Kidney (tissue), 13 donors: ENCODE measurements at regions not wholly inside any gene's neighbourhood (a gene's known extent, or its start where the extent isn't known, plus 50 kb on each side); places are given as distances from the start of the nearest gene placed in this dataset.

Source experiments
- DNase-seq, 5 donors: peaks; one replicate each; pipeline ENCODE4 v3.0.0-alpha.2; 2013 to 2020
- FAIRE-seq: peaks from 2 replicates; lab custom pipeline; 2012; peaks lifted over from hg19 to GRCh38; lab: Jason Lieb, UNC
- H3K27ac ChIP-seq, 2 donors: one replicate each; pipeline ENCODE4 v1.7.0; 2013; ENCODE audit warnings: low read depth in 2 of 2, low read length in 2 of 2, inconsistent platforms in 1 of 2
- H3K27me3 ChIP-seq: one replicate; pipeline ENCODE4 v1.7.1; 2013; ENCODE audit warnings: low read length, inconsistent platforms; ENCODE audit not compliant: control insufficient read depth, insufficient read depth
- H3K36me3 ChIP-seq, 3 donors: one replicate each; pipeline versions ENCODE4 v1.7.0 to v1.7.1; 2013; ENCODE audit warnings: low read length in 3 of 3, control low read depth in 1 of 3, inconsistent platforms in 1 of 3; ENCODE audit not compliant: insufficient read depth in 3 of 3, control insufficient read depth in 2 of 3
- H3K4me1 ChIP-seq, 3 donors: one replicate each; pipeline versions ENCODE4 v1.7.0 to v1.7.1; 2013; ENCODE audit warnings: low read length in 3 of 3, inconsistent platforms in 1 of 3, low read depth in 1 of 3; ENCODE audit not compliant: control insufficient read depth in 2 of 3, insufficient read depth in 2 of 3
- H3K4me3 ChIP-seq, 3 donors: one replicate each; pipeline versions ENCODE4 v1.7.0 to v1.8.1; 2013; ENCODE audit warnings: low read length in 3 of 3, control low read depth in 1 of 3, inconsistent platforms in 1 of 3
- H3K9ac ChIP-seq, 3 donors: one replicate each; pipeline versions ENCODE4 v1.7.0 to v1.7.1; 2013; ENCODE audit warnings: low read length in 3 of 3, control low read depth in 1 of 3, inconsistent platforms in 1 of 3
- H3K9me3 ChIP-seq, 3 donors: one replicate each; pipeline versions ENCODE4 v1.7.0 to v1.7.1; 2013; ENCODE audit warnings: low read length in 3 of 3, control low read depth in 1 of 3, inconsistent platforms in 1 of 3; ENCODE audit not compliant: control insufficient read depth in 2 of 3, insufficient read depth in 1 of 3
- intact Hi-C: fragments of 100-400 bp; cut with DNase I; formaldehyde crosslinking; loops from one replicate; pipeline ENCODE4 v1.11.1; 2022
- TF ChIP-seq, protein P1 (sequence below): IDR thresholded peaks from 3 replicates; pipeline ENCODE4 v1.5.1; 2012; ENCODE audit warnings: mild to moderate bottlenecking, moderate library complexity, borderline replicate concordance; ENCODE audit not compliant: insufficient read depth; ENCODE audit errors: extremely low read depth
- donor health status: control.
- donor health status: control.
- donor health status: control.
- donor health status: control.
- donor health status: control.
- donor health status: DM: yes; HTN: yes; CAD: no.
- donor health status: Normal renal cell carcinoma (clear cell type).

DNA sequence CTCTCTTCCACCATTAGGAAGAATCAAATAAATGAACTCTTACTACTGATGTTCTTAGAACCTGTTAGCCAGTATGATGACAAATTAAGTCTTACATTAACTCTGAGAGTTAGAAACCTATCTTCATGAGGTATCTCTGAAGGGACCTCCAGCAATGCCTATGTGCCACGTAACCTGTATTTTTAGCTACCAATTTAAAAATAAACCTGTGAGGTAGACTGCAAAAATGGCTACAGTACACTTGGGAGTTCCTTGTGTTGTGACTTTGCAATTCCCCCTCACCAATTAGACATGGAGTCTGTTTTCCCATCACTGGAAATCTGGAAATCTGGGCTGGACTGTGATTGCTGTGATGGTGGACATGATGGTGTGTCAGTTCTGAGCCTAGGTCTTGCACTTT lies 143.7 kb upstream of the MPHOSPH6 start:
- Histone ChIP-seq H3K9ac (no peak overlapping the region), H3K4me3 (no peak overlapping the region), H3K27ac (no peak overlapping the region), H3K4me1 (no peaks in the 10 kb centered on the region), H3K9me3 (no peaks in the 10 kb centered on the region), H3K36me3 (no peaks in the 10 kb centered on the region), H3K27me3 (no peaks in the 10 kb centered on the region)
- no peak for DNase-seq
- TF ChIP-seq, protein P1, sequence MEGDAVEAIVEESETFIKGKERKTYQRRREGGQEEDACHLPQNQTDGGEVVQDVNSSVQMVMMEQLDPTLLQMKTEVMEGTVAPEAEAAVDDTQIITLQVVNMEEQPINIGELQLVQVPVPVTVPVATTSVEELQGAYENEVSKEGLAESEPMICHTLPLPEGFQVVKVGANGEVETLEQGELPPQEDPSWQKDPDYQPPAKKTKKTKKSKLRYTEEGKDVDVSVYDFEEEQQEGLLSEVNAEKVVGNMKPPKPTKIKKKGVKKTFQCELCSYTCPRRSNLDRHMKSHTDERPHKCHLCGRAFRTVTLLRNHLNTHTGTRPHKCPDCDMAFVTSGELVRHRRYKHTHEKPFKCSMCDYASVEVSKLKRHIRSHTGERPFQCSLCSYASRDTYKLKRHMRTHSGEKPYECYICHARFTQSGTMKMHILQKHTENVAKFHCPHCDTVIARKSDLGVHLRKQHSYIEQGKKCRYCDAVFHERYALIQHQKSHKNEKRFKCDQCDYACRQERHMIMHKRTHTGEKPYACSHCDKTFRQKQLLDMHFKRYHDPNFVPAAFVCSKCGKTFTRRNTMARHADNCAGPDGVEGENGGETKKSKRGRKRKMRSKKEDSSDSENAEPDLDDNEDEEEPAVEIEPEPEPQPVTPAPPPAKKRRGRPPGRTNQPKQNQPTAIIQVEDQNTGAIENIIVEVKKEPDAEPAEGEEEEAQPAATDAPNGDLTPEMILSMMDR = no peak
- intact Hi-C loops = no loop called here
- FAIRE-seq = no peak

DNA sequence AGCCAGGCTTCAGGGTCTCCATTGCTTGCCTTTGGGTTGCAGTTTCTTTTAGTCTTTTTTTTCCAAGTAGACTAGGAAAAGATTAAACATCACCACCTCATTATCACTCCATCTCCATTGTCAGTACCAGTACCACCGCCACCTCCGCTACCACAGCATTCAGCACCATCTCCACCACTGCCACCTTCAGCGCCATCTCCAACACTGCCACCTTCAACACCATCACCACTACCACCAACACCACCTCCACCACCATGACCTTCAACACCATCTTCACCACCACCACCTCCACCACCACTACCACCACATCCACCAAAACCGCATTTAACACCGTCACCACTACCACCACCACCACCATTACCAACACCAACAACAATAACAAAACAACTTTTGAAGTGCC lies 141.5 kb upstream of the MPHOSPH6 start:
- FAIRE-seq (no peak), DNase-seq (no peak)
- Histone ChIP-seq H3K4me1 (no peaks in the 10 kb centered on the region), H3K4me3 (no peak overlapping the region), H3K27ac (no peak overlapping the region), H3K9me3 (no peaks in the 10 kb centered on the region), H3K36me3 (no peaks in the 10 kb centered on the region), H3K9ac (no peak overlapping the region), H3K27me3 (no peaks in the 10 kb centered on the region)
- TF ChIP-seq, protein P1 = no peak
- intact Hi-C loops = no loop called here

DNA sequence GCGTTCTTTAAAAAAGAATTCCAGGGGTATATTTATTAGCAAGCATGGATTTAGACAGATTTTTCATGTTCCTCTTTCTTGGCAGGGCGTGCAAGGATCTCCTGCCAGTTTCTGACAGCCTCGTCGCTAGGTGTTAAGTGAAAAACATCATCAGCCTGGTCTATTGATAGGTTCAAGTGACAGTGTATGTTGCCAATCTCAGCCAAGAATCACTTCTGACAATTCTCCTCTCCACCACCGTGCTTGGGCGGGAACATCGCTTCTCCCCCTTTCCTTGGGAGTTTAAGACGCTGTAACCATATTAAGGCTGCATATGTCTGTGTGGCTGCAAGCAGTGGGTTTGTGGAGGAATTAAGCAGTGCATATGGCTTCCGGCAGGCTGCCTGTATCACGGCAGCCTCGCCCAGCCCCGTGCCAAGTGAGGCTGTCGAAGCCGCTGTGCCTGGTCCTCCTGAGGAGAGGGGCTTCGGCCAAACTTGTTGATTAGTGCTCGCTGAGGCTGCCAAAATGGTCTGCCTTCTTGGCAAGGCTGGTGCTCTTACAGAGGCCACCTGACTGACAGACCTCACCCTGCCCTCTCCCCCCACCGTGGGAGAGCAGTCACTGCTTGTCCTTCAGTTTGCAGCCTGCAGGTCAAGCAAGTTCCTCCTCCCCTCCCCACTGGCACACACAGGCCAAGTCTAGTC lies 132.2 kb upstream of the MPHOSPH6 start:
- intact Hi-C loops = no loop called here
- Histone ChIP-seq H3K9me3 (no peaks in the 10 kb centered on the region), H3K9ac (no peak overlapping the region), H3K4me3 (no peak overlapping the region), H3K36me3 (no peaks in the 10 kb centered on the region), H3K27ac (no peak overlapping the region), H3K27me3 (no peaks in the 10 kb centered on the region), H3K4me1 (no peaks in the 10 kb centered on the region)
- FAIRE-seq = no peak
- TF ChIP-seq, protein P1 = no peak
- no peak for DNase-seq
